ENCODE measurements at regions not wholly inside any gene's neighbourhood (a gene's known extent, or its start where the extent isn't known, plus 50 kb on each side); places are given as distances from the start of the nearest gene placed in this dataset.

- Histone ChIP-seq H3K4me1 (peaks cover 0 to 6% (median 0%) of the 10 kb centered on the region in 4 donors), H3K9me3 (no peaks in the 10 kb centered on the region), H3K27me3 (no peaks in the 10 kb centered on the region), H3K36me3 (no peaks in the 10 kb centered on the region), H3K4me3 (no peak overlapping the region), H3K27ac (no peak overlapping the region)
- peak in 1 of 2 donors; percentile 78 for DNase-seq
- TF ChIP-seq POLR2A (IDR thresholded peaks at IDR 0.05) (no peak), POLR2AphosphoS5 (IDR thresholded peaks at IDR 0.05) (no peak), EP300 (IDR thresholded peaks at IDR 0.05) (no peak)
- TF ChIP-seq, protein P1, sequence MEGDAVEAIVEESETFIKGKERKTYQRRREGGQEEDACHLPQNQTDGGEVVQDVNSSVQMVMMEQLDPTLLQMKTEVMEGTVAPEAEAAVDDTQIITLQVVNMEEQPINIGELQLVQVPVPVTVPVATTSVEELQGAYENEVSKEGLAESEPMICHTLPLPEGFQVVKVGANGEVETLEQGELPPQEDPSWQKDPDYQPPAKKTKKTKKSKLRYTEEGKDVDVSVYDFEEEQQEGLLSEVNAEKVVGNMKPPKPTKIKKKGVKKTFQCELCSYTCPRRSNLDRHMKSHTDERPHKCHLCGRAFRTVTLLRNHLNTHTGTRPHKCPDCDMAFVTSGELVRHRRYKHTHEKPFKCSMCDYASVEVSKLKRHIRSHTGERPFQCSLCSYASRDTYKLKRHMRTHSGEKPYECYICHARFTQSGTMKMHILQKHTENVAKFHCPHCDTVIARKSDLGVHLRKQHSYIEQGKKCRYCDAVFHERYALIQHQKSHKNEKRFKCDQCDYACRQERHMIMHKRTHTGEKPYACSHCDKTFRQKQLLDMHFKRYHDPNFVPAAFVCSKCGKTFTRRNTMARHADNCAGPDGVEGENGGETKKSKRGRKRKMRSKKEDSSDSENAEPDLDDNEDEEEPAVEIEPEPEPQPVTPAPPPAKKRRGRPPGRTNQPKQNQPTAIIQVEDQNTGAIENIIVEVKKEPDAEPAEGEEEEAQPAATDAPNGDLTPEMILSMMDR (IDR thresholded peaks at IDR 0.05), result no peak
- intact Hi-C loops (cut with DNase I; ENCODE audit: low total_unique reads), result no loop called here
Measured at GRCh38 chr13:106899442-106899841, 331.5 kb upstream of the ARGLU1 start.

DNA sequence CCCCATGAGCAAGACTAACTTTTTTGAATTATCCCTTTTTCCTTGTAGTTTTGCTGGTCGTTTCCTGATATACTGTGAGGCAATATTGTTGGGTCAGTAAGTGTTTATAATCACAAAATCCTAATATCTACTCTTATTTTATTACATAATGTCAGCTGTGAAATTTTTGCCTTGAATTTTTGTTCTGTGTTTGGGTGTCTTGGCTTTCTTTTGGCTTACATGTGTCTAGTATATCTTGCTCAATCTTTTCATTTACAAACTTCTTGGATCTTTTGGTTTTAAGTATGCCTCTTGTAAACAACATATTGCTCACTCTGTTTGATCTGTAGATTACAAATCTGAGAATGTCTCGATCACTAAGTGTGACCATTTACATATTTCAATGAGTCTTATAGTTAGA lies 330.3 kb upstream of the ARGLU1 start:
- Histone ChIP-seq H3K36me3 (no peaks in the 10 kb centered on the region), H3K9me3 (no peaks in the 10 kb centered on the region), H3K4me1 (peaks cover 0 to 6% (median 0%) of the 10 kb centered on the region in 4 donors), H3K27me3 (no peaks in the 10 kb centered on the region), H3K4me3 (no peak overlapping the region), H3K27ac (no peak overlapping the region)
- DNase-seq, result no peak
- 44 to 67% (median 53%) methylated on average over 2 of the region's 2 CpGs for WGBS, 5 donors
- TF ChIP-seq POLR2AphosphoS5 (IDR thresholded peaks at IDR 0.05) (no peak), EP300 (IDR thresholded peaks at IDR 0.05) (no peak), POLR2A (IDR thresholded peaks at IDR 0.05) (no peak)
- TF ChIP-seq, protein P1 (IDR thresholded peaks at IDR 0.05), result no peak
- intact Hi-C loops (cut with DNase I; ENCODE audit: low total_unique reads), result no loop called here

DNA sequence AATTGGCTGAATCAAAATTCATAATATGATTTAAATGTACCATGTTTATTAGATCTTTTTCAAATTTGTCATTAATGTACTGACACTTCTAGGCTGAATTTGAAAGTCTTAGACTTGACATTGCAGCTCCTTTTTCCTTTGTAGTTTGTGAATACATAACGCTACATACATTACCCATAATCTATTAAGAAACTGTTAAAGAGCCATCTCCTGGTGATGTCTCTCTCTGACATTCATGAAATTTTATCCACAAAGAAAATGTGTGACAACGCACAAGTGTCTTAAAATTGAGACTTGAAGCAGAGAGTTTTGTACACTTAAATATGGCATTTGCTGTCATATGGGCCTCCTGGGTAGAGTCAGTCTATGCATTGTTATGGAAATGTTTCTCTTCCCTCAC lies 320.2 kb upstream of the ARGLU1 start:
- Histone ChIP-seq H3K4me1 (no peaks in the 10 kb centered on the region), H3K4me3 (no peak overlapping the region), H3K9me3 (peaks cover 0 to 6% (median 0%) of the 10 kb centered on the region in 4 donors), H3K27ac (no peak overlapping the region), H3K36me3 (no peaks in the 10 kb centered on the region), H3K27me3 (no peaks in the 10 kb centered on the region)
- TF ChIP-seq, protein P1 (IDR thresholded peaks at IDR 0.05), result no peak
- TF ChIP-seq POLR2A (IDR thresholded peaks at IDR 0.05), result no peak
- no peak for TF ChIP-seq POLR2AphosphoS5 (IDR thresholded peaks at IDR 0.05)
- no peak for TF ChIP-seq EP300 (IDR thresholded peaks at IDR 0.05)
- intact Hi-C loops (cut with DNase I; ENCODE audit: low total_unique reads), result no loop called here
- DNase-seq, result no peak
- WGBS, 5 donors, result 95 to 99% (median 98%) methylated on average over 2 of the region's 2 CpGs

GRCh38 chr13:106887686-106888085 lies 319.7 kb upstream of the ARGLU1 start:
- DNase-seq, result no peak
- no peak overlapping the region for H3K27ac ChIP-seq
- no peak for TF ChIP-seq POLR2A (IDR thresholded peaks at IDR 0.05)
- no peak for TF ChIP-seq EP300 (IDR thresholded peaks at IDR 0.05)
- TF ChIP-seq, protein P1 (IDR thresholded peaks at IDR 0.05), result no peak
- TF ChIP-seq POLR2AphosphoS5 (IDR thresholded peaks at IDR 0.05), result no peak
- no peaks in the 10 kb centered on the region for H3K36me3 ChIP-seq
- H3K4me3 ChIP-seq, result no peak overlapping the region
- H3K27me3 ChIP-seq, result no peaks in the 10 kb centered on the region
- peaks cover 0 to 6% (median 0%) of the 10 kb centered on the region in 4 donors for H3K9me3 ChIP-seq
- WGBS, 5 donors, result 44 to 85% (median 74%) methylated on average over 2 of the region's 2 CpGs
- intact Hi-C loops (cut with DNase I; ENCODE audit: low total_unique reads), result no loop called here
- H3K4me1 ChIP-seq, result no peaks in the 10 kb centered on the region
